HEK293T (cell line): ENCODE measurements at regions not wholly inside any gene's neighbourhood (a gene's known extent, or its start where the extent isn't known, plus 50 kb on each side); places are given as distances from the start of the nearest gene placed in this dataset.

Experiments used
- ARNT ChIP-seq: fragments of 450-650 bp; IDR thresholded peaks from 2 replicates; pipeline ENCODE4 v1.6.1; 2017; ENCODE audit warnings: mild to moderate bottlenecking
- BHLHE40 ChIP-seq: fragments of 450-650 bp; IDR thresholded peaks from 2 replicates; pipeline ENCODE4 v1.6.1; 2016; ENCODE audit warnings: mild to moderate bottlenecking, moderate library complexity, borderline replicate concordance
- CTBP1 ChIP-seq: fragments of 450-650 bp; IDR thresholded peaks from 2 replicates; pipeline ENCODE4 v1.6.1; 2016; ENCODE audit warnings: borderline replicate concordance
- FOXA1 ChIP-seq: fragments of 450-650 bp; IDR thresholded peaks from 2 replicates; pipeline ENCODE4 v1.6.1; 2016; ENCODE audit warnings: mild to moderate bottlenecking
- FOXK2 ChIP-seq: fragments of 450-650 bp; IDR thresholded peaks from 2 replicates; pipeline ENCODE4 v1.6.1; 2016; ENCODE audit warnings: mild to moderate bottlenecking
- HDGF ChIP-seq: fragments of 450-650 bp; IDR thresholded peaks from 2 replicates; pipeline ENCODE4 v1.6.1; 2017; ENCODE audit warnings: antibody characterized with exemption, borderline replicate concordance
- LEF1 ChIP-seq: fragments of 450-650 bp; IDR thresholded peaks from 2 replicates; pipeline ENCODE4 v1.6.1; 2017; ENCODE audit warnings: mild to moderate bottlenecking, borderline replicate concordance
- PKNOX1 ChIP-seq: fragments of 450-650 bp; IDR thresholded peaks from 2 replicates; pipeline ENCODE4 v1.6.1; 2016
- SP1 ChIP-seq: fragments of 450-650 bp; IDR thresholded peaks from 2 replicates; pipeline ENCODE4 v1.6.1; 2017
- SUZ12 ChIP-seq: fragments of 450-650 bp; IDR thresholded peaks from 2 replicates; pipeline ENCODE4 v1.6.1; 2016; ENCODE audit warnings: mild to moderate bottlenecking
- ZNF384 ChIP-seq: fragments of 450-650 bp; IDR thresholded peaks from 2 replicates; pipeline ENCODE4 v1.6.1; 2016

- TF ChIP-seq LEF1, result no peak
- no peak for TF ChIP-seq FOXK2
- TF ChIP-seq BHLHE40, result no peak
- TF ChIP-seq SUZ12, result no peak
- no peak for TF ChIP-seq CTBP1
- TF ChIP-seq ARNT, result no peak
- no peak for TF ChIP-seq ZNF384
- TF ChIP-seq HDGF, result no peak
- no peak for TF ChIP-seq FOXA1
- TF ChIP-seq SP1, result no peak
- no peak for TF ChIP-seq PKNOX1
Observed at GRCh38 chr1:87714278-87714677, 385.6 kb downstream of the LMO4 start.
